HL-60/S4 (cell line): ENCODE measurements at regions not wholly inside any gene's neighbourhood (a gene's known extent, or its start where the extent isn't known, plus 50 kb on each side); places are given as distances from the start of the nearest gene placed in this dataset.
"Not testable (repeated sequence)": the region's sequence is repeated elsewhere in the genome, so short reads cannot be mapped to it uniquely, and the experiment has no call there.

ENCODE experiments used
- in situ Hi-C: fragments of 300-500 bp; cut with MboI; formaldehyde crosslinking; loops from 2 replicates; pipeline ENCODE4 v1.14.3; 2022; ENCODE audit warnings: low sequenced_read_pairs

- in situ Hi-C loops: no loop called here
These were observed 114.2 kb upstream of the LY86 start for GRCh38 chr6:6474170-6474920.

GRCh38 chr6:6479785-6480184 is 108.7 kb upstream of the LY86 start:
- in situ Hi-C loops: no loop called here

- in situ Hi-C loops: no loop called here
These were observed 106.3 kb upstream of the LY86 start for GRCh38 chr6:6482256-6482655.

GRCh38 chr6:6483168-6483567 is 105.4 kb upstream of the LY86 start:
- in situ Hi-C loops: no loop called here

- in situ Hi-C loops: no loop called here
These were observed 104.8 kb upstream of the LY86 start for GRCh38 chr6:6483733-6484132.

- in situ Hi-C loops: no loop called here
These were observed 103.8 kb upstream of the LY86 start for GRCh38 chr6:6484681-6485080.

GRCh38 chr6:6486595-6486994 is 101.9 kb upstream of the LY86 start:
- in situ Hi-C loops: no loop called here

- in situ Hi-C loops: no loop called here
These were observed 96.8 kb upstream of the LY86 start for GRCh38 chr6:6491761-6492160.

GRCh38 chr6:6492675-6493074 is 95.8 kb upstream of the LY86 start:
- in situ Hi-C loops: no loop called here

GRCh38 chr6:6494139-6494538 is 94.4 kb upstream of the LY86 start:
- in situ Hi-C loops: not testable (repeated sequence)

- in situ Hi-C loops: no loop called here
These were observed 93.8 kb upstream of the LY86 start for GRCh38 chr6:6494677-6495076.

- in situ Hi-C loops: no loop called here
These were observed 92.7 kb upstream of the LY86 start for GRCh38 chr6:6495851-6496250.

GRCh38 chr6:6497541-6497940 is 91.0 kb upstream of the LY86 start:
- in situ Hi-C loops: no loop called here

GRCh38 chr6:6497976-6498375 is 90.5 kb upstream of the LY86 start:
- in situ Hi-C loops: no loop called here

GRCh38 chr6:6503191-6503590 is 85.3 kb upstream of the LY86 start:
- in situ Hi-C loops: loop anchor here (25.0 kb wide), 1 partner anchor 441 kb away; no protein-coding TSS in a partner anchor

GRCh38 chr6:6505111-6505510 is 83.4 kb upstream of the LY86 start:
- in situ Hi-C loops: loop anchor here (25.0 kb wide), 1 partner anchor 443 kb away; no protein-coding TSS in a partner anchor

GRCh38 chr6:6508643-6509042 is 79.9 kb upstream of the LY86 start:
- in situ Hi-C loops: loop anchor here (25.0 kb wide), 1 partner anchor 446 kb away; no protein-coding TSS in a partner anchor

GRCh38 chr6:6509284-6509683 is 79.2 kb upstream of the LY86 start:
- in situ Hi-C loops: loop anchor here (25.0 kb wide), 1 partner anchor 447 kb away; no protein-coding TSS in a partner anchor

- in situ Hi-C loops: loop anchor here (25.0 kb wide), 1 partner anchor 450 kb away; no protein-coding TSS in a partner anchor
These were observed 75.8 kb upstream of the LY86 start for GRCh38 chr6:6512711-6513110.

GRCh38 chr6:6515691-6516607 is 72.6 kb upstream of the LY86 start:
- in situ Hi-C loops: loop anchor here (25.0 kb wide), 1 partner anchor 454 kb away; no protein-coding TSS in a partner anchor

GRCh38 chr6:6516666-6517458 is 71.7 kb upstream of the LY86 start:
- in situ Hi-C loops: loop anchor here (25.0 kb wide), 1 partner anchor 455 kb away; no protein-coding TSS in a partner anchor
